HG03521 (cell line): ENCODE measurements at regions not wholly inside any gene's neighbourhood (a gene's known extent, or its start where the extent isn't known, plus 50 kb on each side); places are given as distances from the start of the nearest gene placed in this dataset.
"Not testable (repeated sequence)": the region's sequence is repeated elsewhere in the genome, so short reads cannot be mapped to it uniquely, and the experiment has no call there.

ENCODE experiments used
- ATAC-seq: cut with Tn5 transposase; IDR thresholded peaks from one replicate; pipeline ENCODE4 v1.9.1; 2021; ENCODE audit warnings: mild to moderate bottlenecking, moderate library complexity; ENCODE audit not compliant: unreplicated experiment

DNA sequence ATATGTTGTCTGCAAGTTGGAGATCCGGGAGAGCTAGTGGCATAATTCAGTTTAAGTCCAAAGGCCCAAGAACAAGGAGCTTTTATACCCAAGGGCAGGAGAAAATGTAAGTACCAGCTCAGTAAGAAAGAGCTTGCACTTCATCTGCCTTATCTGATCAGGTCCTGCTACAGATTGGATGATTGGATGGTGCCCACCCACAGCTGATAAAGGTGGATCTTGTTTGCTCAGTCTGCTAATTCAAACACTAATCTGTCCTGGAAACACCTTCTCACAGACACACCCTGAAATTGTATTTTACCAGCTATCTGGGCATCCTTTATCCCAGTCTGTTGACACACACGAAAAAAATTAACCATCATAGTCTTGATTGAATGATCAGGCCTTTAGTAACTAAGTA lies 230.7 kb upstream of the SLC16A7 start:
- ATAC-seq, result no peak

DNA sequence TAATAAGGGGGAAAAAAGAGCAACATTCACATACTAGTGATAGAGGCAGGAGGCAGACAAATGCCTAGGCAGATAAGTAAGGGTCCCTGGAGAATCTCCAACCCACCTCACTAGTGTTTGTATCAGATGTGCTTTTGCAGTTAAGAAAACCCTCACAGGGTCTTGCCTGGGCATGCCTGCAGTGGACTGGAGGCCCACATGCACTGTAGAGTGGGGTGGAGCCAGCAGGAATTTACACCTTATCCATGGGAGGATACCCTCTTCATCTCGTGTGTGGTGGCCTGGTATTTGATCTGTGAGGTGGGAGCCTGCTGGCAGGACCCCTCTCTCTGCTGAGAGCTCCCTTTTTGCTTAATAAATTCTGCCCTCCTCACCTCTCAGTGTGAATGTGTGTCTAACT lies 238.0 kb upstream of the SLC16A7 start:
- ATAC-seq, result no peak

DNA sequence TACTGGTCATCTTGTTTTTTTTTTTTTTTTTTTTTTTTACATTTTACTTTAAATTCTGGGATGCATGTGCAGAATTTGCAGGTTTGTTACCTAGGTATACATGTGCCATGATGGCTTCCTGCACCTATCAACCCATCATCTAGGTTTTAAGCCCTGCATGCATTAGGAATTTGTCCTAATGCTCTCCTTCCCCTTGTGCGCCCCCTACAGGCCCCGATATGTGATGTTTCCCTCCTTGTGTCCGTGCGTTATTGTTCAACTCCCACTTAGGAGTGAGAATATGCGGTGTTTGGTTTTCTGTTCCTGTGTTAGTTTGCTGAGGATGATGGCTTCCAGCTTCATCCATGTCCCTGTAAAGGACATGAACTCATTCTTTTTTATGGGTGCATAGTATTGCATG lies 249.6 kb upstream of the SLC16A7 start:
- not testable (repeated sequence) for ATAC-seq

DNA sequence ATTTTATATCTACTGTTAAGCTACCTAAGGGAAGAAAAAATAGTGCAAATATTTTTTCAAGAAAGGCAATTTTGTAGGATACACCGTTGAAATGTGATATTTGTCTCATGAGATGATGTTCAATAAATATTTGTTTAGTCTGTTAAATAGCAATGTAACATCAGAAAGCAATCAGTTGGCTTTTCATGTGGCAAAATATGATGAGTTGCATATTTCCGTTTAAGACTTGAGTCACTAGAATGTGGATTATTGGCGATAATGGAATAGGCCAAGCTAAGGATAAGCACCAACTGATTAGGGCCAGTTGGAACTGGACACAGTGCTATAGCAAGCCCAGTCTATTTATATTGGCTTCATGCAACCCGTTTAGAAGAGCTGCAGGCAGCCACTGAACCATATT lies 250.4 kb upstream of the SLC16A7 start:
- no peak for ATAC-seq

DNA sequence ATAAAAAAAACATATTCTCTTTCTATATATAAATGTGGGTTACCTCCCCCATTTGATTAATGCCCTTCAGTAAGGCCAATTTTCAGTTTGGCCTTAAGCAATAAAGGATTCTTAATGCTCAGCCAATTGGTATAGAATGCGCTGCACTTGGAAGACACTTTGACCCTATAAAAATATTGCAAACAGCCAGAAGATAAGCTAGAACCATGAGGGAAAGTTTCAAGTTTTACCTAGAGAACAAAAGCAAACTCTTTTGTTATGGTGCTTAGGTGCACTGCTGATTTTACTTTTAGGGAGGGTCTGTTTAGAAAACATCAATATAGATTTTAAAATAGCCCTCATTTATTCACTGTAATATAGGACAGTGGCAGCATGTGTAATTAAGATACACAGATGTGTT lies 251.6 kb upstream of the SLC16A7 start:
- ATAC-seq, result no peak

DNA sequence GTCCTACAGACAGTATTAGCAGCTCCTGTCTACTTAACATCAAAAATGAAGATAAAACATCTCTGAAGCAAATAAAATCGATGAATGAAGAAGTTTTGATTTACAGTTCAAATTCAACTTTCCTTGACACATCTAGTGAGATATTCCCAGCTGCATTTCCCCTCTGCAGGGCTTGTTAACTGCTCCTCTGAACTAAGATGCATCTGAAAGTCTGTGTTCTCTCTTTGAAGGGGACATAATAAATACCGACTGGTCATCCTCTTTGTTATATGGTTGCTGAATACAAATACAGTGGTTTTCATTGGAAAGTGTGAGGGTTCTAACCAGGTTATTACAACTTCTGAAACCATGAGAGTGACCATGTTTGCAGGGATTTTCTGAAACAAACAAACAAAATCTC lies 266.4 kb upstream of the SLC16A7 start:
- no peak for ATAC-seq

DNA sequence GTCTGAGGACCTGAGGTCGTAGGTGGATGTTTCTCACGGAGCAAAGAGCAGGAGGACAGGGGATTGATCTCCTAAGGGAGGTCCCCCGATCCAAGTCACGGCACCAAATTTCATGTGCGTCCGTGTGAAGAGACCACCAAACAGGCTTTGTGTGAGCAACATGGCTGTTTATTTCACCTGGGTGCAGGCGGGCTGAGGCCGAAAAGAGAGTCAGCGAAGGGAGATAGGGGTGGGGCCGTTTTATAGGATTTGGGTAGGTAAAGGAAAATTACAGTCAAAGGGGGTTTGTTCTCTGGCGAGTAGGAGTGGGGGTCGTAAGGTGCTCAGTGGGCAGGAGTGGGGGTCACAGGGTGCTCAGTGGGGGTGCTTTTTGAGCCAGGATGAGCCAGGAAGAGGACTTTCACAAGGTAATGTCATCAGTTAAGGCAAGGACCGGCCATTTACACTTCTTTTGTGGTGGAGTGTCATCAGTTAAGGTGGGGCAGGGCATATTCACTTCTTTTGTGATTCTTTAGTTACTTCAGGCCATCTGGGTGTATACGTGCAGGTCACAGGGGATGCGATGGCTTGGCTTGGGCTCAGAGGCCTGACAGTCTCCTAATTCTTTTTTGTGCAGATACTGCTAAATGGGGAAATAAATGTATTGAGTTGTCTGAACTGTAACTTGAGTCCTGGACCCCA lies 267.3 kb upstream of the SLC16A7 start:
- not testable (repeated sequence) for ATAC-seq

DNA sequence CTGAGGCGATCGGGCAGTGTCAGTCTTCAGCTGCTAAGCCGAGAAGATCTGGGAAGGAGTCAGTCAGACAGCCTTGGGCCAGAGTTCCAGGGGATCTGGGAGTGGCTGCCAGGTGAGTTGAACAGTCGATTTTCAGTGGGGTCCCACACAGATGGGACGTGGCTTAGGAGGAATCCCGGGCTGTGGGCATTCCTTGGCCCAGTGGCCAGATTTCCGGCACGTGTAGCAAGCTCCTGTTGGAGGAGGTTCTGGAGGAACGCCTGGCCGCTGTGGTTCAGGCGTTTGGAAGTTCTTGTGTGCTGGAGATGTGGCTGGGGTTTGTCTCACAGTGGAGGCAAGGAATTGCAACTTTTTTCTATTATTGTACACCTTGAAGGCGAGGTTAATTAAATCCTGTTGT lies 269.4 kb upstream of the SLC16A7 start:
- ATAC-seq, result not testable (repeated sequence)

DNA sequence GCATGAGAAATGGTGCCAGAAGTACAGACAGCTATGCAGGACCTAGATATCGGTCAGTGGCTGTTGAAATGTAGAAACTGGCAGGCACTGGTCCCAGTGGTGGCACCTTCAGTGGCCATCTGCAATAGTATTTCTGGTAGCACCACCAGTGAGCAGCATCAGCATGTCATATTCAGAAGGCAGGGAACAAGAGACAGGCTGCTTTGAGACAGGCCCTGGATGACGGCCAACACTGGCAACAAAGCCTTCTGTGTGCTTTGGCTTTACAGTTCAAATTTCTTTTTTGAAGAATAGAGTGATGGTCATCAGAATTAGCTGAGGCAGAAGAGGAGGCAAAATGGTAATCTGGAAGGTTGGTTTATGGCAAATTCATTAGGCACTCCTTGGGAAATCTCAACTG lies 273.4 kb upstream of the SLC16A7 start:
- no peak for ATAC-seq

DNA sequence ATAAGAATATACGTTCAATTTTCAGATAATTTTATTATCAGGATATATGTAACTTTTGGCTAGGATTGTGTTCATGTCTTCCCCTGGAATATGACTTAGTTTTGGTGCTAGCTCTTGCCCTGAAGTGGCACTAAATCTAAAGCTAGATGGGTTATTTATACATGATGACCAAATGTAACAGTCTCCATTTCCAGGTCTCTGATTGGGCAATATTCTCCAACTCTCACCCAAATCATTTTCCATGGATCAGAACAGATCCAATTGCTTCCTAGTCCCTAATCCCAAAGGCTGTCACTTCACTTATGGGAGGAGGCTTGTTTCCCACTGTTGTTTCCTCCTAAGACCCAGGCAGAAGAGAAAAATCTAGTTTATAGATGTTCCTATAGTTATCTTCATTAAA lies 274.6 kb upstream of the SLC16A7 start:
- ATAC-seq, result no peak

DNA sequence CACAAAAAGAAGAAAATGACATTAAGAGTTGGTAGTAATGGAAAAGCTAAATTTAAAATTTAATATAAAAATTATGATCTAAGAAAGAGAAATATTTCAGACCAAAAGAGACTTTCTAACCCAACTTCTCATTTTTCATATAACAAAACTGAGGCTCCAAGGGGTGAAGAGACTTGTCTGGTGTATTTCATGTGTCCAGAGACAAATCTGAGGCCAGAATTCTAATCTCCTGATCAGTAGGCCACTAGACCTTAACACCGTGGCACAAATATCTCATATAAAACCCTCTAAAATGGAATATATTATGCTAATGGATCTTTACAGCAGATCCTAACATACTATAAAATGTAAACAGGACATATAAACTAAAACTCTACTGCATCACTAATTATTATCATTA lies 275.7 kb upstream of the SLC16A7 start:
- no peak for ATAC-seq

DNA sequence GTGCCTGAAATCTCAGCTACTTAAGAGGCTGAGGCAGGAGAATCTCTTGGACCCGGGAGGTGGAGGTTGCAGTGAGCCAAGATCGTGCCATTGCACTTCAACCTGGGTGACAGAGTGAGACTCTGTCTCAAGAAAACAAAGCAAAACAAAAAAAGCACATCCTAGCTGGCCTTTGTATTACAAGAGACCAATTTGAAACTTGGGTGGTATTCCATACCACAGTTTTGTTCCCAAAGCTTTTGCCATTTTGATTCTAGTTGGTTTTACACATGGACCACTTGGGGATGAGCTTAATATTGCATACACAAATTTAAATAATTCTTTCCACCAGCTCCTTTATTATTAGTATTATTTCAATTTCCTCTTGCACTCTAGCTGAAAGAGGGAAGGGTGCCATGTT lies 276.9 kb upstream of the SLC16A7 start:
- no peak for ATAC-seq

DNA sequence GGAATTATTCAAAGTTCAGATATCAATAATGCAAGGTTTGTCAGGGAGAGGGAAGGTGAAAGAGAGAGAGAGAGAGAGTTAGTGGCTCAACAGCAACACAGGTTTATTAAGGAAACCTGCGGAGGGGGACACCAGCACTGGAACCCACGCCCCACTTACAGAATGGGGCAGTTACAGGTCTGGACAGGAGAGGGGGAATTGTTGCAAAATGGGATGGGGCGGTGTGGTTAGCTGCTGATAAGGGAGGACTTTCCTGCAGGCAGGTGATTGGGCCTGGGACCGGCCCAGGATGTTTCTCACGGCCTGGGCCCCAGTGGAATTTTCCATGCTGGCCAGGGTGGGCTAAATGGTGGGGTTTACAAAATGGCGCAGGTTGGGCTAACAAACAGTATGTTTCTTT lies 278.2 kb upstream of the SLC16A7 start:
- ATAC-seq, result no peak

DNA sequence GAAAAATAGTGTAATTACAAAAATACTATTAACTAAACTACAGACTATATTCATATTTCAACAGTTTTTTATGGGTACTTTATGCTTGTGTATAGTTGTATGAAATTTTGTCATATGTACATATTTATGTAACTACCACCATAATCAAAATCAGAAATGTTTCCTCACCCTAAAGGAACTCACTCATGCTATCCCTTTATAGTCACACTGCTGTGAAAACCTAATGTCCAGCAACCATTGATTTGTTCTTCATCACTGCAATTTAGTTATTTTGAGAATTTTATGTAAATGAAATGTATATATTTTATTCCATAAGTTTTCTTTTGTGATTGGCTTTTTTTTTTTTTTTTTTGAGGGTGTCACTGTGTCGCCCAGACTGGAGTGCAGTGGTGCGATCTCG lies 278.9 kb upstream of the SLC16A7 start:
- ATAC-seq, result no peak

DNA sequence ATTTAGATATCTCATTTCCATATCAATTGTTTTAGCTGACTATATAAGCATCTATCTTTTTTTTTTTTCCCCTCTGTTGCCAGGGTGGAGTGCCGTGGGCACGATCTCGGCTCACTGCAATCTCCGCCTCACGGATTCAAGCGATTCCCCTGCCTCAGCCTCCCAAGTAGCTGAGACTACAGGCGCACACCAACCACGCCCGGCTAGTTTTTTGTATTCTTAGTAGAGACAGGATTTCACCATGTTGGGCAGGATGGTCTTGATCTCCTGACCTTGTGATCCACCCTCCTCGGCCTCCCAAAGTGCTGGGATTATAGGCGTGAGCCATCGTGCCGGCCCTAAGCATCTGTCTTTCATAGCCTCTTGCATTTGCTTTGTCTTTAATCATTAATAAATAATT lies 279.5 kb upstream of the SLC16A7 start:
- not testable (repeated sequence) for ATAC-seq

DNA sequence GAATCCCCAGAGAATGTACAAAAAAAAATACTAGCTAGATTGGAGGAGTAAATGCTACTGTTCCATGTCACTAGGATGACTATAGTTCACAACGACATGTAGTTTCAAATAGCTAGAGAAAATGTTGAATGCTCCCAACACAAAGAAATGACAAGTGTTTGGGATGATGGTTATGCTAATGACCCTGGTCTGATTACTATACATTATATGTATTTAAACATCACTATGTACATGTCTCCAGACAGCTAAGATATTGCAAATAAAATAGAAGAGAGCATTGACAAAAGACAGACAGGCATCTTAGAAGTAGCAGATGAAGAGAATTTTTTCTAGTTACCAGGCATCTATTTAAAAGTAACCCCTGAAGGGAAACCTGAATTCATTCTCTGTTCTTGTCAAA lies 281.6 kb upstream of the SLC16A7 start:
- no peak for ATAC-seq

DNA sequence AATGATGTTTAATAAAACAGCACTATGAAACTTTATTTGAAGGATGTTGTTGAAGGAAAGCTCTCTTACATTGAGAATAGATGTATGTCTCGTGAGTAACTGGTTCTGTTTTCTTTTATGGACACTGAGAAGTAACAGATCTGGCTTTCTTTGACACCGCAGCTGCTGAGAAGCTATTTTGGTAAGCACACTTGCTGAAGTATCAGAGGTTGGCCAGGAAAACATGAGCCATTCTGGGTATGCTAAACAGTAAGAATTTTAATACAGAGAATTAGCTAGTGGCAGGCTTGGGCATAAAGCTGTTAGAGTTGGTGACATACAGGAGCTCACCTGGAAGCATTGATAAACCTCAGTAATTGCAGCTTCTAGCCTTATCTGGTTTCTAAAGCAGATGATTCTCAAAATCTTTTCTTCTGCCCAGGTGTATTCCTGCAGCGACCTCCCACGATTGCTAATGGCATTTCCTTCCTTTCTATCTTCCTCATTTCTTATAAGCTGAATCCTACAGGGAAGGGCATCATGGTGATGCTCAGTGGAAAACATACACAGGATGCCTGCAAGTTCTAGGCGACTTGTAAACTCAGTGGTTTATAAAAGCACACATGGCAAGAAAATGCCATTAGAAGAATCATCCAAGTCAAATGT lies 291.6 kb upstream of the SLC16A7 start:
- no peak for ATAC-seq

DNA sequence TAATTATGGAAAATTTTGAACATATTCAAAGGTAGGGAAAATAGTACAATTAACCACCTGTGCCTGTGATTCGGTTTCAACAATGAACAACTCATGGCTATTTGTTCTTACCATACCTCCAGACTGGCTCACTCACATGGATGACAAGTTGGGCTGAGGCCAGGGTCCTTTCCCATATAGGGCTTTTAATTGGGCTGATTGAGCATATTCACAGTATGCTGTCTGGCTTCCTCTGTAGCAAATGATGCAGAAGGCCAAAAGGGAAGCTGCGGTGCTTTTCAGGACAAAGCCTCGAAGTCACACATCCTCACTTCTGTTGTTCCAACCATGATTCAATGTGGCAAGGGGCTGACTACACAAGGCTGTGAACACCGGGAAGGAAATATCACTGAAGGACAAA lies 297.5 kb upstream of the SLC16A7 start:
- ATAC-seq, result no peak

DNA sequence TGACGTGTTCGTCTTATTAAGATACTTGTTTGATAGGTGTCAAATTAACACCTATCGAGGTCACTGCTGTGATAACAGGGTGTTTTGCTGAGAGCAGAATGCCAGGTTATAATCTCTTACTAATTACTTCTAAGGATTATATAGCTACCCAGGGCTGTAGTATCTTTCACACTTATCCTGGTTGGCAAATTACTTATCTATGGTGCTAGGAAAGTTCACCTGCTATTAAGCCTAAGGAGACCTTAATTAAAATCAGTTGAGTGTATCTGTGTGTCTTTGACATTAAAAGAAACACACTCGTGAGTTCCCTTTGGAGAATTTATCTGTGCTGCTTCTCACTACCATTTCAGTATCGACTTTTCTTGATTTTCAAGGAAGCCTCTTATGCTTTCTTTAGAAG lies 301.6 kb upstream of the SLC16A7 start:
- no peak for ATAC-seq

DNA sequence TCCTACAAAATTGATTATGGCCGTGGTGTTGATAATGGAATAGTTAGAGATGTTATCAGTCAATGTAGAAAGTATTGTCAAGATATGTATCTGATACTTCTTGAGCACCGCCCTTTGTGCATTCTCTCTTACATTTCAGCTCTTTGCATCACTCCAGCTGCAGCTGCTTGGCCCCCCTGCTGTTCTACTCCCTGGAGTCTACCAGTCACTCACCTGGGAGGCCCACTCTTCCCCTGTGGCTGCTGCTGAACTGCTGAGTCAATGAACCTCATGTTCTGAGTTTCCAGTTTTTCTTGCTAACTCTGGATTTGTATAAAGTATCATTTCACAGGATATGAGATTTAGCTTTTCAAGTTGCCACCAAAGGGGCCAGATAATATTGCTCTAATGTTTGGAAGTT lies 312.8 kb upstream of the SLC16A7 start:
- ATAC-seq, result no peak

DNA sequence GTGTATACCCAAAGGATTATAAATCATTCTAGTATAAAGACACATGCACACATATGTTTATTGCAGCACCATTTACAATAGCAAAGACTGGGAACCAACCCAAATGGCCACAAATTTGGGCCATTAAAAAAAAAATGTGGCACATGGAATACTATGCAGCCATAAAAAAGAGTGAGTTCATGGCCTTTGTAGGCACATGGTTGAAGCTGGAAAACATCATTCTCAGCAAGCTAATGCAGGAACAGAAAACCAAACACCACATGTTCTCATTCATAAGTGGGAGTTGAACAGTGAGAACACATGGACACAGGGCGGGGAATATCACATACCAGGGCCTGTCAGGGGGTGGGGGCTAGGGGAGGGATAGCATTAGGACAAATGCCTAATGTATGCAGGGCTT lies 322.3 kb upstream of the SLC16A7 start:
- not testable (repeated sequence) for ATAC-seq

DNA sequence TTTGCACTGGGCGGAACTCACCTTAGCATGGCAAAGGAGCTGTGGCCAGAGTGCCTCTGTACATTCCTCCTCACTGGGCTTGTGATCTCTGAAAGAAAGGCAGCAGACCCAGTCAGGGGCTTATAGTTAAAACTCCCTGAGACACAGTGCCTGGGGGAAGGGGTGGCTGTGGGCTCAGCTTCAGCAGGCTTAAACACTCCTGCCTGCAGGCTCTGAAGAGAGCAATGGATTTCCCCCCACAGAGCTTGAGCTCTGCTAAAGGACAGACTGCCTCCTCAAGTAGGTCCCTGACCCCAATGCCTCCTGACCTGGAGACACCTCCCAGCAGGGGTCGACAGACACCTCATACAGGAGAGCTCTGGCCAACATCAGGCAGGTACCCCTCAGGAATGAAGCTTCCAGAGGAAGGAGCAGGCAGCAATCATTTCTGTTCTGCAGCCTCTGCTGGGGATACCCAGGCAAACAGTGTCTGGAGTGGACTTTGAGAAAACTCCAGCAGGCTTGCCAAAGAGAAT lies 327.5 kb upstream of the SLC16A7 start:
- no peak for ATAC-seq

DNA sequence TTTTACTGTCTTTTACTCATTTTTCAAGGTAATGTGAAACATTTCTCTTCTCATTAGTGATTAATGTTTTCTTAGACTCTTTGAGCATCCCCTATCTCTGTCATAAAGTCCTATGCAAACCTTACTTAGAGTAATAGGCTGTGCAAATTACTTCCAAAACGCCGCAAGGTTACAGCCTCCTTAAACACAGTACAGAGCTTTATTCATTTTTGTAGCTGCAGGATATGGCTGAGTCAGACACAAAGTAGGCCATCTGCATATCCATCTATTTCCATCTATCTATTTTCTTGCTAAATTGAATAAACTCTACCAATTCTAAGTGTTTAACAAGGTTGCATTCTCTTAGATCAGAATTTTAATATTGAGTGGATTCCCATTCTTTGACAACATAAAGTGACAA lies 335.6 kb upstream of the SLC16A7 start:
- ATAC-seq, result no peak
